HL-60 (cell line): ENCODE measurements at regions not wholly inside any gene's neighbourhood (a gene's known extent, or its start where the extent isn't known, plus 50 kb on each side); places are given as distances from the start of the nearest gene placed in this dataset.

Experiments used
- GABPA ChIP-seq: IDR thresholded peaks from 2 replicates; pipeline ENCODE4 v1.6.1; 2012; ENCODE audit warnings: low read depth
- TF ChIP-seq, protein P1 (sequence below): IDR thresholded peaks from one replicate; pipeline ENCODE4 v1.5.1; 2011; ENCODE audit warnings: low read length, control low read depth, inconsistent platforms; ENCODE audit not compliant: insufficient read depth
- TF ChIP-seq, protein P2 (sequence below): IDR thresholded peaks from 2 replicates; pipeline ENCODE4 v1.6.1; 2012; ENCODE audit warnings: low read depth; ENCODE audit not compliant: insufficient replicate concordance

- TF ChIP-seq GABPA: no peak
- TF ChIP-seq, protein P1, sequence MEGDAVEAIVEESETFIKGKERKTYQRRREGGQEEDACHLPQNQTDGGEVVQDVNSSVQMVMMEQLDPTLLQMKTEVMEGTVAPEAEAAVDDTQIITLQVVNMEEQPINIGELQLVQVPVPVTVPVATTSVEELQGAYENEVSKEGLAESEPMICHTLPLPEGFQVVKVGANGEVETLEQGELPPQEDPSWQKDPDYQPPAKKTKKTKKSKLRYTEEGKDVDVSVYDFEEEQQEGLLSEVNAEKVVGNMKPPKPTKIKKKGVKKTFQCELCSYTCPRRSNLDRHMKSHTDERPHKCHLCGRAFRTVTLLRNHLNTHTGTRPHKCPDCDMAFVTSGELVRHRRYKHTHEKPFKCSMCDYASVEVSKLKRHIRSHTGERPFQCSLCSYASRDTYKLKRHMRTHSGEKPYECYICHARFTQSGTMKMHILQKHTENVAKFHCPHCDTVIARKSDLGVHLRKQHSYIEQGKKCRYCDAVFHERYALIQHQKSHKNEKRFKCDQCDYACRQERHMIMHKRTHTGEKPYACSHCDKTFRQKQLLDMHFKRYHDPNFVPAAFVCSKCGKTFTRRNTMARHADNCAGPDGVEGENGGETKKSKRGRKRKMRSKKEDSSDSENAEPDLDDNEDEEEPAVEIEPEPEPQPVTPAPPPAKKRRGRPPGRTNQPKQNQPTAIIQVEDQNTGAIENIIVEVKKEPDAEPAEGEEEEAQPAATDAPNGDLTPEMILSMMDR: no peak
- TF ChIP-seq, protein P2, sequence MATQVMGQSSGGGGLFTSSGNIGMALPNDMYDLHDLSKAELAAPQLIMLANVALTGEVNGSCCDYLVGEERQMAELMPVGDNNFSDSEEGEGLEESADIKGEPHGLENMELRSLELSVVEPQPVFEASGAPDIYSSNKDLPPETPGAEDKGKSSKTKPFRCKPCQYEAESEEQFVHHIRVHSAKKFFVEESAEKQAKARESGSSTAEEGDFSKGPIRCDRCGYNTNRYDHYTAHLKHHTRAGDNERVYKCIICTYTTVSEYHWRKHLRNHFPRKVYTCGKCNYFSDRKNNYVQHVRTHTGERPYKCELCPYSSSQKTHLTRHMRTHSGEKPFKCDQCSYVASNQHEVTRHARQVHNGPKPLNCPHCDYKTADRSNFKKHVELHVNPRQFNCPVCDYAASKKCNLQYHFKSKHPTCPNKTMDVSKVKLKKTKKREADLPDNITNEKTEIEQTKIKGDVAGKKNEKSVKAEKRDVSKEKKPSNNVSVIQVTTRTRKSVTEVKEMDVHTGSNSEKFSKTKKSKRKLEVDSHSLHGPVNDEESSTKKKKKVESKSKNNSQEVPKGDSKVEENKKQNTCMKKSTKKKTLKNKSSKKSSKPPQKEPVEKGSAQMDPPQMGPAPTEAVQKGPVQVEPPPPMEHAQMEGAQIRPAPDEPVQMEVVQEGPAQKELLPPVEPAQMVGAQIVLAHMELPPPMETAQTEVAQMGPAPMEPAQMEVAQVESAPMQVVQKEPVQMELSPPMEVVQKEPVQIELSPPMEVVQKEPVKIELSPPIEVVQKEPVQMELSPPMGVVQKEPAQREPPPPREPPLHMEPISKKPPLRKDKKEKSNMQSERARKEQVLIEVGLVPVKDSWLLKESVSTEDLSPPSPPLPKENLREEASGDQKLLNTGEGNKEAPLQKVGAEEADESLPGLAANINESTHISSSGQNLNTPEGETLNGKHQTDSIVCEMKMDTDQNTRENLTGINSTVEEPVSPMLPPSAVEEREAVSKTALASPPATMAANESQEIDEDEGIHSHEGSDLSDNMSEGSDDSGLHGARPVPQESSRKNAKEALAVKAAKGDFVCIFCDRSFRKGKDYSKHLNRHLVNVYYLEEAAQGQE: no peak
Observed at GRCh38 chr12:34626363-34627157, 604.3 kb downstream of the ALG10 start.
